ENCODE measurements at regions not wholly inside any gene's neighbourhood (a gene's known extent, or its start where the extent isn't known, plus 50 kb on each side); places are given as distances from the start of the nearest gene placed in this dataset.
"Not testable (repeated sequence)": the region's sequence is repeated elsewhere in the genome, so short reads cannot be mapped to it uniquely, and the experiment has no call there.

DNA sequence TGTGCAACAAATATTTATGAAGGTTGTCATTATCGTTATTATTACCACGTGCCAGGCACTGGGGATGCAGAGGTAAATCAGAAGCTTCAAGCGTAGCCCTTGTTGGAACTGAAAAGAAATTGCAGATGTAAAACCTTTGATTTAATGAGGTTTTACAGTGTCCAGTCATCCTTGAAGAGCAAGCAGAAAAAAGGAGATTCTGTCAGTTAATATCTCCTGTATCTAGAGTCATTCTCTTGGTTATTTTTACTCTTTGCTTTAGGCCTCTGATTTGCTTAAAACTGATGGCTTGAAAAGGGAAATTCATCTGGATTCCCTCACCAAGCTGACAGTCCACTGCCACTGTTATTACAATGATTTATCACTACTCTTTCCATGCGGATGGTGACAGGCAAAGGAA, 179.3 kb downstream of the GALC start:
- no peak for DNase-seq

DNA sequence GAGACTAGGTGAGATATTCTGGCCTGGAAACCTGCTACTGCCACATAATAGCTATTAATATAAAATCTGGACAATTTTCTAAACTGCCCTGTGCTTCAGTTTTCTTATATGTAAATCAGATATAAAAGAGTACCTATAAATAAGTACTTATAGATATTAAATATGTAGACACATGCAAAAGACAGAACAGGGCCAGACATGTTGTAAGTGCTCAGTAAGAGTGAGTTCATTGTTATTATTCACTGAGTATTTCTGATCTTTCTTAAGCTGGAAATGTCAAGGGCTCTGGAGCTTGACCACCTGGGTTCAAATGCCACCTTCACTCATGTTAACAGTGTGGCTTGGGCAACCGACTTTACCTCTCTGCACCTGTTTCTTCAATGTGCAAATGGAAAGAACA, 179.8 kb downstream of the GALC start:
- peak; percentile 82 for DNase-seq

DNA sequence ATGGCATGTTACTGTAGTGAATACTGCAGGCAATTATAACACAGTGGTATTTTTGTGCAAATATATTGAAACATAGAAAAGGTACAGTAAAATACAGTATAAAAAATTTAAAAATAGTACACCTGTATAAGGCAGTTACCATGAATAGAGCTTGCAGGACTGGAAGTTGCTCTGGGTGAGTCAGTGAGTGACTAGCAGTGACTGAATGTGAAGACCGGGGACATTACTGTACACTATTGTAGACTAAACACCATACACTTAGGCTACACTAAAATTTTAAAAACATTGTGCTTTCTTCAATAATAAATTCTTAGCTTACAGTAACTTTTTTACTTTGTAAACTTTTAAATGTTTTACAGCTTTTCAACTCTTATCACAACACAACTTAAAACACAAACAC, 181.7 kb downstream of the GALC start:
- DNase-seq, result no peak

DNA sequence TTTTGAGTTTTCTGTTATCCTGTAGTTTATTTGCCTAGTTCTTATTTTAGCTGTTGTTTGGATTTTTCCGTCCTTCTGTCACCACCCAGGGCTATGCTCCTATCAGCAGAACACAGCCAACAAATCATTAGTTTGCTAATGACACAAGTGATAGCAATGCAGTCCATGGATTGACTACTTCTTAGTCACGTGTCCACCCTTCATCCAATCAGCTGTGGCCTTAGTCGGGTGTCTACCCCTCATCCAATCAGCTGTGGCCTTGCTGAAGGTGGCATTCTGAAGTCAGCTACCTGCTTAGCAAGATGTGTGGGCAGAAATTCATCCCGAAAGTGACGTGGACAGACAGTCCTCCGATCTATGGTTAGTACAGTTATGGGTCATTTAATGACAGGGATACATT, 182.3 kb downstream of the GALC start:
- no peak for DNase-seq

DNA sequence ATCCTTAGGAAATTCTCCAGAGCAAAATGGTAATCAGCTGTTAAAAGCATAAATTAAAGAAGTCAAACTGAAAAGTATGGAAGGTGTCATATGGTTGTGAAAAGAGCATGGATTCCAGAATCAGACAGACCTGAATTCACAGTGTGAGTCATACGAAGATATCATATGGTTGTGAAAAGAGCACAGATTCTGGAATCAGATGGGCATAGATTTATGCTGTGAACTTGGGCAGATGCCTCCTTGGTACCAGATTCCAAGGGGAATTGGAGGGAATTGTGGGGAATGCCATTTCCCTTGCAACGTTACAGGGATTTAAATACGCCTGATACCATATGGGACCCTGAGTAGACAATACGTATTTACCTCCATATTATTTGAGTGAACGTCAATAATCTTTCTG, 183.7 kb downstream of the GALC start:
- no peak for DNase-seq

DNA sequence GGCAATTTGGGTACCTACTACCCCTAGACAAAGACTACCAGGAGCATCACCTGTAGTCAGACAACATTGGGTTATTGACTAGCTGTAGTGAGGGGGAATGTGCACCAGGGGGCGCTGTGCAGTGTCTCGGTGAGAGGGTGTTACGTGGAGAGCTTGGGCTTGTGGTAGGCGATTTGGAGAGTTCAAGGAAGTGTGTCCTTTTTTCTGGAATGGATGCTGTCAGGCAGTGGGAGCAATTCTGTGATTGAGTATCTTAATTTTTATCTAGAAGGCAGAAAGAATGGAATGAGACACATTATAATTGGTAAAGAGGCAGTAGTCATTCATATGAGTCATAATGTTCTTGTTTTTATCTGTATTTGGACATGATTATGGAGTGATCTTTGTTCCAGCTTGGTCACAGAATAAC, 187.7 kb downstream of the GALC start:
- no peak for DNase-seq

- no peak for DNase-seq
Measured at GRCh38 chr14:87800216-87800615, 192.8 kb downstream of the GALC start.

- DNase-seq, result no peak
Measured at GRCh38 chr14:87799400-87799799, 193.6 kb downstream of the GALC start.

GRCh38 chr14:87797001-87797400, 196.0 kb downstream of the GALC start:
- no peak for DNase-seq

GRCh38 chr14:87794561-87794960, 198.4 kb downstream of the GALC start:
- DNase-seq, result no peak

DNA sequence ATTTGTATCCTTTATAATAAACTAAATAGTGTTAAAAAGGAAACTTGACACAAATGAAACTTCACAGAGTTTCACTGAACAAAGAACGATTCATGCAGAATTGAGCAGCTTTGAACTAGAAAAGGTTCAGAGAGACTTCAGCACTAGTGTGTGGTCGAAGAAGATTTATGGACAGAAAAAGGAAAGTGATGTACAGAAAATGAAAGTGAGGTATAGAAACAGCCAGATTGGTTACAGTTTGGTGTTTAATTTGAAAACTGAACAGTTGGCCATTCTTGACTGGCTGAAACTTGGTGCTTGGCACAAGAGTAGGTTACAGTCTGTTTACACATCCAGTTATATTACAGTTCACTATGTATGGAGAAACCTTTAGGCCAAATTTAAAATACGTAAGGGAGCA, 207.1 kb downstream of the GALC start:
- no peak for DNase-seq

- no peak for DNase-seq
Measured at GRCh38 chr14:87784386-87784785, 208.6 kb downstream of the GALC start.

DNA sequence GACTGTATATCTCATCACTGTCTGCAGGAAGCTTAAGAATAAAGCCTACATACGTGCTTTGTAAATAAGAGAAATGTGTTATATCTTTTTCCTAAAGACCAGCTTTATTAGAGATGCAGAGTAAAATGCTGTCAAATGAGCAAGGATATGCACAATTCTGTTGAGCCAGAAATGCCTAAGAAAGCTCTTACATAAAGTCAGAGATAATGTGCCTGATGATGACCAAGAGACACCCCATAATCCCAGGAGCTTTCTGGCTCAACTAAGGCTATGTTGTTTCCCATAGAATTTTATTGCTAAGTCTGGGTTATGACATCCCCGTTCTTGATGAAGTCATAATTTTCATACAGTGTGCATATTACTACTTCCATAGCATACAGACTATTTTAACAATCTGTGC, 209.9 kb downstream of the GALC start:
- DNase-seq, result no peak

DNA sequence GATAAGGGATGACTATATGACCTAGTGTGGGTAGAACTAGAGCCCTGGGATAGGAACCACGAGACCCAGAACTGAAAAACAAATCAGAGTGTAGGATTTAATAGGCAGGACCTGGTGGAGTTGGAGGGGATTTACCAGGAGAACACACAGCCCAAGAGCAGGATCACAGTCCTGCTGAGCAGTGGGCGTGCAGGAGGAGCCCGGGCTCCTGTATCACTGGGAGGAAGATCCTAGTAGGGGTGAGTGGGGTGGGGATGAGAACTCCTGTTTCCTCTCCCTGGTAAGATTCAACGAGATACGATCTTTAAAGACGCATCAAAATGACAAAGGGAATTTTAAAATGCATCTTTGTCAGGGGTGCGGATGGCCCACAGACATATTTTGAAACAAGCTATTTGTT, 220.1 kb downstream of the GALC start:
- DNase-seq, result no peak

GRCh38 chr14:87767567-87767901, 225.4 kb downstream of the GALC start:
- no peak for DNase-seq

GRCh38 chr14:87758876-87759275, 234.1 kb downstream of the GALC start:
- no peak for DNase-seq

DNA sequence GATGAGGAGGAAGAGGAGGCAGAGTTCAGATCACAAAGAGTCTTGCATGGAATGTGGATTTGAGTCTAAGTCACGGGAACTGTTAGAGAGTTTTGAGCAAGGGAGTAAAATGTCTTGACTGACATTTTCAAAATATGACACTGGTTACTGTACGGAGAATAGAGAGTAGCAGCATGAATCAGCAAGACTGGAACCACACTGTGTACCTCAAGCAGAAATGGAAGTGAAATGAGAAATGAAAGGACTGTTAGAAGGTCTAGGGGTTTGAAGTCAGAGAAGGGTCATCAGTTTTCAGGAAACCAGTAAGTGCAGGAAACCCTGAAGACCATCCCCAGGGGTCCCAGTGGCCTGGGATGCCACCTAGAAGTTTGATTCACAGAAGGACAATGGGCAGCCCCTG, 236.3 kb downstream of the GALC start:
- no peak for DNase-seq

GRCh38 chr14:87754520-87755223, 238.3 kb downstream of the GALC start:
- DNase-seq, result no peak

GRCh38 chr14:87748558-87748957, 244.4 kb downstream of the GALC start:
- DNase-seq, result no peak

DNA sequence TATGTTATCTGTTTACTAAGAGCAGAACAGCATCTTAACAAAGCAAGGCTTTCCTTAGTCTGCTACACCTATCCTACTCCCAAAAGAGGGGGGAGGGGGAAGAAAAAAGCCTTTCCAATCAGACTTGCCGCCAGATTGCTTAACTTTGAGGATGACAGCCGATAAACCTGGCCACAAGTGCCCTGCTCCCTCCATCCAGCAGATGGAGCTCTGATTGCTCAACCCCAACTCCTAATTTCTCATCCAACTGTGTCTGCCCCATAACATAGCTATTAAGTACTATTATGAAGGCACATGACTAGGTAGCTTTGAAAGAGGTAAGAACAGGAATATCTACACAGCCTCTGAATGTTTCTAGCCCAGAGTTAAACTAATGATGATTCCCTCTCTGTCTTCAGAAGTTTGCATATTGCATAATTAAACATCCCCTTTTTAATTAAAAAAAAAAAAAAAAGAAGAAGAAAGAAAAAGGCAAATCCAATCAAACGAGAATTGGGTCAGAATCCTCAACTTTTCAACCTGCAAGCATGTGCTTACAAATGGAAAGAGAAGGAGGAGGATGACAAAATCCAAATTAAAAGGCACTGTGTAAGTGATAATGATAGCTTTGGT, 247.4 kb downstream of the GALC start:
- DNase-seq, result no peak

DNA sequence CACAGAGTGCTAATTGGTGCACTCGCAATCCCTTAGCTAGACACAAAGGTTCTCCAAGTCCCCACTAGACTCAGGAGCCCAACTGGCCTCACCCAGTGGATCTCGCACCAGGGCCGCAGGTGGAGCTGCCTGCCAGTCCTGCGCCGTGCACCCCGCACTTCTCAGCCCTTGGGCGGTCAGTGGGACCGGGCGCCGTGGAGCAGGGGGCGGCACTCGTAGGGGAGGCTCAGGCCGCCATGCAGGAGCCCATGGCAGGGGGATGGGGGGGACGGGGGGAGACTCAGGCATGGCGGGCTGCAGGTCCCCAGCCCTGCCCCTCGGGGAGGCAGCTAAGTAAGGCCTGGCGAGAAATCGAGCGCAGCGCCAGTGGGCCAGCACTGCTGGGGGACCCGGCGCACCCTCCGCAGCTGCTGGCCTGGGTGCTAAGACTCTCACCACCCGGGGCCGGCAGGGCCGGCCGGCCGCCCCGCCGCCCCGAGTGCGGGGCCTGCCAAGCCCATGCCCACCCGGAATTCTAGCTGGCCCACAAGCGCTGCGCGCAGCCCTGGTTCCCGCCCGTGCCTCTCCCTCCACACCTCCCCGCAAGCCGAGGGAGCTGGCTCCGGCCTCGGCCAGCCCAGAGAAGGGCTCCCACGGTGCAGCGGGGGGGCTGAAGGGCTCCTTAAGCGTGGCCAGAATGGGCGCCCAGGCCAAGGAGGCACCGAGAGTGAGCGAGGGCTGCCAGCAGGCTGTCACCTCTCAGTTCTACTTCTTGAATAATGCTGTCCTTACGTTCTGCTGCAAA, 258.2 kb downstream of the GALC start:
- DNase-seq, result not testable (repeated sequence)

DNA sequence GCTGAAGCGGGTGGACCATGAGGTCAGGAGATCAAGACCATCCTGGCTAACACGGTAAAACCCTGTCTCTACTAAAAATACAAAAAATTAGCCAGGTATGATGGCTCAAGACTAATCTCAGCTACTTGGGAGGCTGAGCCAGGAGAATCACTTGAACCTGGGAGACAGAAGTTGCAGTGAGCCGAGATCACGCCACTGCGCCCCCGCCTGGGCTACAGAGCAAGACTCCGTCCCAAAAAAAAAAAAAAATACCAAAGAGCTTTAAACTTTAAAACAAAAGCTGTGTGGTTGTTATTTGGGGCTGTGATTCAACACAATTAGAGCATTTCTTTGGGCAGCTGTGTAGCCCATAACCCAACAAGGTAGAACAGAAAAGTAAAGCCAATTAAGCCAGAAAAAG, 259.9 kb downstream of the GALC start:
- not testable (repeated sequence) for DNase-seq

- DNase-seq, result no peak
Measured at GRCh38 chr14:87732562-87732961, 260.4 kb downstream of the GALC start.

DNA sequence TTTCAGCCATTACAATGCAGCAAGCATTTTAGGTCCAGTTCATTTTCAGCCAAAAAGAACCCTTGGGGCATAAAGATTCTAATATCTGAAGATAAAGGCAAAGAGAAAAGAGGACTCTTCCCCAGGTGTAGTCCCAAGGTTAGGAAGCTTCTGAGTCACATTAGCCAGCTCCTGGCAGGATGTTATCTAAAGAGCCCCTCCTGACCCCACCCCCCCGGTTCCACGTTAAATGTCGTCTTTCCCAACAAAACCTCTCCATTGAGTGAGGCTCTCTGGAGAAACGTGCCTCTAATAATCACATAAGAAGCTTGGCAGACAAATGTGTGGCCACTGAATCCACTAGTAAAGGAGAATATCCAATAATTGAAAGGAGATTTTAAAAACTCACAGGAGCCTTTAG, 267.7 kb downstream of the GALC start:
- no peak for DNase-seq

Data from DMS79 (cell line).